Upper lobe of right lung (tissue), 1 donor: ENCODE measurements at regions not wholly inside any gene's neighbourhood (a gene's known extent, or its start where the extent isn't known, plus 50 kb on each side); places are given as distances from the start of the nearest gene placed in this dataset.

Experiments used
- ATAC-seq: fragments of 200-7000 bp; cut with Tn5 transposase; one replicate; pipeline ENCODE4 v1.9.1; 2020; ENCODE audit warnings: mild to moderate bottlenecking, moderate library complexity
- DNase-seq: peaks from one replicate; pipeline ENCODE4 v3.0.0-alpha.2; 2020
- H3K27ac ChIP-seq: fragments of 200-600 bp; one replicate; pipeline ENCODE4 v1.8.0; 2022
- H3K27me3 ChIP-seq: fragments of 200-600 bp; one replicate; pipeline ENCODE4 v1.8.0; 2022; ENCODE audit warnings: mild to moderate bottlenecking
- H3K36me3 ChIP-seq: fragments of 200-600 bp; one replicate; pipeline ENCODE4 v1.8.0; 2022
- H3K4me1 ChIP-seq: fragments of 200-600 bp; one replicate; pipeline ENCODE4 v1.8.0; 2022
- H3K4me3 ChIP-seq: fragments of 200-600 bp; one replicate; pipeline ENCODE4 v1.8.0; 2022; ENCODE audit warnings: mild to moderate bottlenecking
- H3K9me3 ChIP-seq: fragments of 200-600 bp; one replicate; pipeline ENCODE4 v1.8.0; 2022
- intact Hi-C: fragments of 100-400 bp; cut with DNase I; formaldehyde crosslinking; loops from one replicate; pipeline ENCODE4 v1.11.0; 2022
- TF ChIP-seq, protein P1 (sequence below): fragments of 200-600 bp; IDR thresholded peaks from one replicate; pipeline ENCODE4 v1.8.0; 2022; ENCODE audit warnings: antibody characterized with exemption
- donor health status: DM: no; HTN: yes; CAD: no; lungs with severe emphysema.

- no peak for ATAC-seq
- TF ChIP-seq, protein P1, sequence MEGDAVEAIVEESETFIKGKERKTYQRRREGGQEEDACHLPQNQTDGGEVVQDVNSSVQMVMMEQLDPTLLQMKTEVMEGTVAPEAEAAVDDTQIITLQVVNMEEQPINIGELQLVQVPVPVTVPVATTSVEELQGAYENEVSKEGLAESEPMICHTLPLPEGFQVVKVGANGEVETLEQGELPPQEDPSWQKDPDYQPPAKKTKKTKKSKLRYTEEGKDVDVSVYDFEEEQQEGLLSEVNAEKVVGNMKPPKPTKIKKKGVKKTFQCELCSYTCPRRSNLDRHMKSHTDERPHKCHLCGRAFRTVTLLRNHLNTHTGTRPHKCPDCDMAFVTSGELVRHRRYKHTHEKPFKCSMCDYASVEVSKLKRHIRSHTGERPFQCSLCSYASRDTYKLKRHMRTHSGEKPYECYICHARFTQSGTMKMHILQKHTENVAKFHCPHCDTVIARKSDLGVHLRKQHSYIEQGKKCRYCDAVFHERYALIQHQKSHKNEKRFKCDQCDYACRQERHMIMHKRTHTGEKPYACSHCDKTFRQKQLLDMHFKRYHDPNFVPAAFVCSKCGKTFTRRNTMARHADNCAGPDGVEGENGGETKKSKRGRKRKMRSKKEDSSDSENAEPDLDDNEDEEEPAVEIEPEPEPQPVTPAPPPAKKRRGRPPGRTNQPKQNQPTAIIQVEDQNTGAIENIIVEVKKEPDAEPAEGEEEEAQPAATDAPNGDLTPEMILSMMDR = no peak
- H3K4me1 ChIP-seq = no peaks in the 10 kb centered on the region
- H3K27me3 ChIP-seq = no peaks in the 10 kb centered on the region
- no peak for DNase-seq
- no peak overlapping the region for H3K4me3 ChIP-seq
- no peaks in the 10 kb centered on the region for H3K9me3 ChIP-seq
- H3K27ac ChIP-seq = no peak overlapping the region
- intact Hi-C loops = no loop called here
- H3K36me3 ChIP-seq = no peaks in the 10 kb centered on the region
Measured at GRCh38 chr7:136533732-136534131, 334.7 kb upstream of the CHRM2 start.

GRCh38 chr7:136530831-136531230 is 337.6 kb upstream of the CHRM2 start:
- Histone ChIP-seq H3K36me3 (no peaks in the 10 kb centered on the region), H3K4me1 (no peaks in the 10 kb centered on the region), H3K4me3 (no peak overlapping the region), H3K9me3 (no peaks in the 10 kb centered on the region), H3K27me3 (no peaks in the 10 kb centered on the region), H3K27ac (no peak overlapping the region)
- no peak for DNase-seq
- ATAC-seq = no peak
- intact Hi-C loops = no loop called here
- TF ChIP-seq, protein P1 = no peak

- intact Hi-C loops = no loop called here
- no peaks in the 10 kb centered on the region for H3K4me1 ChIP-seq
- TF ChIP-seq, protein P1 = no peak
- no peaks in the 10 kb centered on the region for H3K9me3 ChIP-seq
- ATAC-seq (no peak), DNase-seq (no peak)
- H3K4me3 ChIP-seq = no peak overlapping the region
- no peaks in the 10 kb centered on the region for H3K36me3 ChIP-seq
- H3K27me3 ChIP-seq = no peaks in the 10 kb centered on the region
- no peak overlapping the region for H3K27ac ChIP-seq
Measured at GRCh38 chr7:136528329-136528728, 340.1 kb upstream of the CHRM2 start.

DNA sequence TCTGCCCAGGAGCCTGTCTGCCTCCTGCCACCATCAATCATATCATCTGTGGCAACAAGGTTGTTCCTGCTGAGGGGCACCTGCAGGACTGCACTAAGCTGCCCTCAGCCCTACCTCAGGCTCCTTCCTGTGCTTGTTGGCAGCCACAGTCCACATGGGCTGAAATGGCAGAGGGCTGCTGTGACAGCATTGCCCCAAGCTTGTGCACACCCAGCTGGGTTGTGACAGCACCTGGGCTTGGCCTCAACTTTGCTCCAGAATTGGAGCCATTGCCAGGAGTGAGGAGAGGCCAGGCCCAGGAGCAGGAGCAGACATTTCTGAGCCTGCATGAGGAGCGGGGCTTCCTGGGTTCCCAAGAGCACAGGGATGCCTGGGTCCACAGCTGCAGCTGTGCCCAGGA is 340.9 kb upstream of the CHRM2 start:
- TF ChIP-seq, protein P1 = no peak
- H3K4me1 ChIP-seq = no peaks in the 10 kb centered on the region
- no peak overlapping the region for H3K27ac ChIP-seq
- H3K4me3 ChIP-seq = no peak overlapping the region
- intact Hi-C loops = no loop called here
- ATAC-seq (peak; percentile 23), DNase-seq (no peak)
- no peaks in the 10 kb centered on the region for H3K9me3 ChIP-seq
- no peaks in the 10 kb centered on the region for H3K27me3 ChIP-seq
- H3K36me3 ChIP-seq = no peaks in the 10 kb centered on the region

DNA sequence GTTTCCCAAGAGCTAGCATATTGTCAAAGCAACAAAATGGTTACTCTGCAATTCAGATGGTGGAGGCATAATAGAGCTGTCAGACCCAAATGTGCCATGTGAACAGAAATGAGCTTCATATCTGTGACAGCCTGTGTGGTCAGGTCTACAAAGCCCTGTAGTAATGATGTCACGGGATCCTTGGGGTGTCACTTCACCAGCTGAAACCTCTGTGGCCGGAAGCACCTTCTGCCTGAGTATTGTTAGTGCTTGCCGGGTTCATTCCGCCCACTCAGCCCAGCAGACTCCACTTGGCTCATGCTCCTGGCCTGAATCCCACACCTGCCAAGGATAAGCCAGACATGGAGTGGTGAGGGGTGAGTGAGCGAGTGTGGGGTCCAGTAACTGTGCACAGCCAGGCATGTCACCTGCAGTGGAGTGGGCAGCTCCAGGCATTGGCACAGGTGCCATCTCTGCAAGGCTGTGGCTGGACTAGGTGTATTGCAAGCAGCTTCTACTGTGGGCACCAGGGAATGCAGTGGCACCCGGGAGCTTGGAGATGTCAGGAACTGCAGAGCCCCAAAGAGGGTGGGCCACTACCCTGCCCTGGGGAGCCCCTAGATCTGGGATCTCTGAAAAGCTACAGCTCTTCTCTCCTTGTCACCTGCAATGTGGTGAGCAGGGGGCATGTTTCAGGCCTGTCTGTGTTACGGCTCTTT is 341.9 kb upstream of the CHRM2 start:
- Histone ChIP-seq H3K4me1 (no peaks in the 10 kb centered on the region), H3K36me3 (no peaks in the 10 kb centered on the region), H3K27me3 (no peaks in the 10 kb centered on the region), H3K9me3 (no peaks in the 10 kb centered on the region), H3K27ac (no peak overlapping the region), H3K4me3 (no peak overlapping the region)
- ATAC-seq (peak; percentile 24), DNase-seq (no peak)
- TF ChIP-seq, protein P1 = no peak
- intact Hi-C loops = no loop called here

GRCh38 chr7:136523571-136523970 is 344.9 kb upstream of the CHRM2 start:
- Histone ChIP-seq H3K9me3 (no peaks in the 10 kb centered on the region), H3K4me3 (no peak overlapping the region), H3K36me3 (no peaks in the 10 kb centered on the region), H3K27ac (no peak overlapping the region), H3K4me1 (no peaks in the 10 kb centered on the region), H3K27me3 (no peaks in the 10 kb centered on the region)
- ATAC-seq (no peak), DNase-seq (no peak)
- intact Hi-C loops = no loop called here
- TF ChIP-seq, protein P1 = no peak
